ENCODE measurements at regions not wholly inside any gene's neighbourhood (a gene's known extent, or its start where the extent isn't known, plus 50 kb on each side); places are given as distances from the start of the nearest gene placed in this dataset.

DNA sequence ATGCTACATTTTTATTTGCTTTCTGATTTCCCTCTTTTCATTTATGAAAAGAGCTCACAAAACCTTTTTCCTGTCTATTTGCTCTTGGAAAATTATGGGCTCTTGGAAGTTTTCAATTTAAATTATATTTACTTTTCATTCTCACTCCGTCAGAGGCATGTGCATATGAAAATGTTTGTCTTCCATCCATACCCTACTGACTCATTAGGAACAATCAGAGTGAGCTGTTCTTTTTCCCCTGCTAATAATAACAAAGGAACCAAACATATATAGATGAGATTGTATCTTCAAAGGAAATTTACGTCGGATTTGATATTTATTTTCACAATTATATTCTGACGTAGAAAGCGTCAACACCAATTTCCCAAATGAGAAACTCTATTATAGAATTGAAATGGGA, 1101.2 kb downstream of the TSN start:
- no peak for DNase-seq

DNA sequence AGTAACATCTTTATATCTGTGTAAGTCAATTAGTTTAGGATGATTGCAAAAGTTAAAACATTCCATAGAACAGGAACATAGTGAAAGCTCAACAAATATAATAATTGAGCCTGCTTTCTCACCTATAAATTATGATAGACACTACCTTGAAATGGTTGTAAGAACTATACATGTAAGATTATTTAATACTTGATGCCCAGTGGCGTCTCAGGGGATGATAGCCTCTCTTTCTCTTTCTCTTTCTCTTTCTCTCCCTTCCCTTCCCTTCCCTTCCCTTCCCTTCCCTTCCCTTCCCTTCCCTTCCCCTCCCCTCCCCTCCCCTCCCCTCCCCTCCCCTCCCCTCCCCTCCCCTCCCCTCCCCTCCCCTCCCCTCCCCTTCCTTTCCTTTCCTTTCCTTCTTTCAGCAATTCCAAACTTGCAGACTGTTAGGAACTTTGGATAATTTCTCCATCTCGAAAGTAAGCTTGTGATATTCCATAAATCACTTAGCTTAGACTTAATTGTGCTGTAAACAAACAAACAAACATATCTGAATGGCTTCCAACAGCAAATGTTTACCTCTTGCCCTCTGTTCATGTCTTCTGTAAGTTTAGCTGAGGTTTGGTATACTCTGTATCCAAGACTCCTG, 1102.7 kb downstream of the TSN start:
- no peak for DNase-seq

DNA sequence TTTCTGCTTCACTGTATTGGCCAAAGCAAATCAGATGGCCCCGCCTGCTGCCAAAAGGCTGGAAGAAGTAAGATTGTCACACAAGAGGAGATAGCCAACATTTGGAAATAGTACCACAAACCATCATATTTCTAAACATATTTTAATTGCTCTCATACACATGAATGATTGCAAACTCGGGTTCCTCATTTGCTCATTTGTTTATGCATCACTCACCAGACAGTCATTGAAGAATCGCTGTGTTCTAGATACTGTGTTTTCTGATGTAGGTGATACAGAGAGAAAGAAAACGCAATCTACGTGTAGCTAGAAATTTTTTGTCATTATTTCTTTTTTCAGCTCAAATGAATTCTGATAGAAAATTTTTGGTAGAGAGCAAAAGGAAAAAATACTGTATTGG, 1103.4 kb downstream of the TSN start:
- no peak for DNase-seq

DNA sequence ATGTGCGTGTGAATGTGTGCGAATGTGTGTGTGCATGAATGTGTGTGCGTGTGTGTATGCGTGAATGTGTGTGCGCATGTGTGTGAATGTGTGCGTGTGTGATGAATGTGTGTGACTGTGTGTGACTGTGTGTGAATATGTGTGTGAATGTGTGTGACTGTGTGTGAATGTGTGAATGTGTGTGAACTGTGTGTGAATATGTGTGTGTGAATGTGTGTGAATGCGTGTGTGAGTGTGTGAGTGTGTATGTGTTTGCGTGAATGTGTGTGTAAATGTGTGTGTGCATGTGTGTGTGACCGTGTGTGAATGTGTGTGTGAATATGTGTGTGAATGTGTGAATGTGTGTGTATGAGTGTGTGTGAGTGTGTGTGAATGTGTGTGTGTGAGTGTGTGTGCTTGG, 1103.8 kb downstream of the TSN start:
- no peak for DNase-seq

GRCh38 chr2:122863532-122863931, 1108.1 kb downstream of the TSN start:
- no peak for DNase-seq

- DNase-seq, result no peak
Observed at GRCh38 chr2:122864728-122865127, 1109.3 kb downstream of the TSN start.

GRCh38 chr2:122866095-122866494, 1110.6 kb downstream of the TSN start:
- DNase-seq, result no peak

DNA sequence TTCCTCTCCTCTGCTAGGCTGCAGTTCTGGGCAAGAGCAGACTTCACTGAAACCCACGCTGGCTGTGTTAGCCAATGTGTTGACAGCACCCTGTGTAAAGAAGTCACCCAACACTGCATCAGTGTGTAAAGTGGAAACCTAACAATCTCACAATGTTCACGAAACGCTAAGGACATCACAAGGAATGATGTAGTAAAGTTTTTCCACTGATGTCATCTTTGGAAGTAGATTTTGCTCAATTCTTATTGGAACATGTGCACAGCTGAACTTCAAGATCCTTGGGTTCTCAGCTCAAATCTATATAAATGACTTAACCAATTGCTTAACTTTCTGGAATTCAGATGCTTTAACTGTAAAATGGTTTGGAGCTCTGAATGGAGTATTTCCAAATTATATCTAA, 1112.5 kb downstream of the TSN start:
- no peak for DNase-seq

DNA sequence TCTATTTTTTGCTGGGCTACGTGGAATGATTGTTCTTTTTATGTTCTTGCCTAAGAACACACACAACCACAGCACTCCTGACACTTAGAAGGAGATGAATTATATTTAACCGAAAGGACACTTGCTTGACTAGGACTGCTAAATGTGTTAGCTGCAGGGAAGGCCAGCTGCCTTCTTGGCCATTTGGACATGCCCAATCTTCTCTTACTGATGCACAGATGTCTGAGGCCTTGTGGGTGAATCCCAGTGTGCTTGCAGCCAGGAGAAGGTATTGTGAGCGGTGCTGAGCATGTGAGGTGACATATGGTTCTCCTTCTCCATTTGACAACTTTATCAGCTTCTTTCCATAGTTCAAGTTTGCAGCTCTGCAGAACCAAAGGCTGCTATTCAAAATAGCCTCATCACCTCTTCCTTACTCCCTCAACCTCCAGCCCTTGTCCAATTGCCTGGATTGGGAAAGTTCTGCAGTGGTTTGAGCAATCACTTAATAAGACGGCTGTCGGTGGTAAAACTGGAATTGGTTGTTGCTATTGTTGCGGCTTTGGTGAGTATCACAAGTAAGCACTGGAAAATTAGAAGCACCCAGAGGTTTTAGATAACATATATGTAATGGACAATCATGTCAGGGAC, 1113.3 kb downstream of the TSN start:
- DNase-seq, result no peak

DNA sequence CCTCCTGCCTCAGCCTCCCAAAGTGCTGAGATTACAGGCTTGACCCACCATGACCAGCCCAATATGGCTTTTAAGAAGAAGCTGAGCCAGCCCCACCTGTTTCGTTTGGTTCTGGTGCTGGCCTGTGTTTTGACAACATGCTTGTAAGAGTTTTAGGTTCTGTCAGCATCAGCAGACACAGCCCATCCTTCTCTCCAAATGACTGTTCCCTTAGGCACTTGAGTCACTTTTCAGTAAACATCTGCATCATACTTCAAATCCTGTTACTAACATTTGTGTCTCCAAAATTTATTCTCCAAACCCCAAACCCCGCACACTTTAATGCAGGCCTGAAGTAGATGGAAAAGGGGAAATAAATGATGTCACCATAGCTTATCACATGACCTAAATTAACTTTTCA, 1118.5 kb downstream of the TSN start:
- no peak for DNase-seq

- DNase-seq, result no peak
Observed at GRCh38 chr2:122875091-122875865, 1119.8 kb downstream of the TSN start.

DNA sequence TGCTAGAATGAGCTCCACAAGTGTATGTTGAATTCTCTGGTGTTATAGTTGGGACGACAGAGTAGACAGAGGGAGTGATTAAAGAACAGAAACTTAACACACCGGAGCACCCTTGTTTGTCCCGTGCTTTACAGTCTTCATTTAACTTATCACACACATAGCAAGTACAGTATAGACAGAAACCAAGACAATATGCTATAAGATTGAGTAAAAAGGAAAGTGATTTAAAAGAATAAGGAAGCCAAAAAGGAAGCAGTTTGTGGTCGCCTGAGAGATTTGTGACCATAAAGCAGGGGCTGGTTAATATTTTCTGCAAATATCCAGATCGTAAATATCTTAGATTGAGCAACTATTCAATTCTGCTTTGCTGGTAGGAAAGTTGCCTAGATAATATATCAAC, 1128.4 kb downstream of the TSN start:
- no peak for DNase-seq

GRCh38 chr2:122884889-122885288, 1129.4 kb downstream of the TSN start:
- DNase-seq, result no peak

- no peak for DNase-seq
Observed at GRCh38 chr2:122885436-122885835, 1130.0 kb downstream of the TSN start.

- DNase-seq, result no peak
Observed at GRCh38 chr2:122886479-122887145, 1131.2 kb downstream of the TSN start.

GRCh38 chr2:122899614-122900013, 1125.5 kb upstream of the CNTNAP5 start:
- no peak for DNase-seq

DNA sequence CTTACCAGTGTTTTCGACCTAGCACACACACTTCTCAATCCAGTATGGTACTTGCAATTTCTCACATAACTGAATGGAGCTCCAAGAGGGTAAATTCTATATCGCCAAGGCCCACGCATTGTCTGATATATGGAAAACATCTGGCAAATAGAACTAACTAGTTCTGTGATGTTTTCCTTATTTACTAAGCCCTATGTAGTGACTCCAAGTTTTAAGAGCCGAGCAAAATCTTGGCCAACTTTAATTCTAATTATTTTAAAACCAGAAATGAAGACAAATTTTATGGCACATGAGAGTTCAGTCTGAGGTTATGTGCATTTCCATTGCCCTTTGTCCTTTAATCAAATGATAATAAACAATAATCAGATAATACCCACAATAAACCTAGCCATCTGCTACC, 1119.7 kb upstream of the CNTNAP5 start:
- no peak for DNase-seq

GRCh38 chr2:122908159-122908558, 1116.9 kb upstream of the CNTNAP5 start:
- no peak for DNase-seq

- no peak for DNase-seq
Observed at GRCh38 chr2:122927197-122927596, 1097.9 kb upstream of the CNTNAP5 start.

DNA sequence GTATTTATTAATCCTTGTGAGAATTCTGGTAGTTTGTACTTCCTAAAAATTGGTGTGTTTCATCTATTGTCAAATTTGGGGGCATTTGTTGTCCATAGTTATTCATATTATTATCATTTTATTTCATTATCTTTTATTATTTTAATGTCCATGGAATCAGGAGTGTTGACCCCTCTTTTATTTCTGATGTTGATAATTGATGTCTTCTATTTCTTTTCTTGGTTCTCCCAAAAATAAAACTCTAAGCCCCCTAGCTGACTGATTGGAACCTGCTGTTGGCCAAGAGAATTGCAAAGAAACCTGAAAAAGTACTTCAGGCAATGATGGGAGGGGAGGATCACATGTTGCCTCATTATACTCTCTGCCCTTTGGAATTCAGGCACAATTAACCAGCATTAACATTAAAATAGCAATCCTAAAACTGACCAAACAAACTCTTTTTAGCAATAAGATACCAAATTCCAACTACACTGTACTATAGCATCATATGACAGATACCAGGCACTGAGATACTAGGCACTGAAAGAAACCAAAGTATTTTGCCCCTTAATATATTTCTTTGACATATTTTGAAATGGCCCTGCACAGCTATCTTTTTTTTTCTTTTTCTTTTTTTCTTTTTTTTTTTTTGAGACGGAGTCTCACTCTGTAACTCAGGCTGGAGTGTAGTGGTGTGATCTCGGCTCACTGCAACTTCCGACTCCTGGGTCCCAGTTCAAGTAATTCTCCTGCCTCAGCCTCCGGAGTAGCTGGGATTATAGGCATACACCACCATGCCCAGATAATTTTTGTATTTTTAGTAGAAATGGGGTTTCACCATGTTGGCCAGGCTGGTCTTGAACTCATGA, 1097.2 kb upstream of the CNTNAP5 start:
- no peak for DNase-seq

DNA sequence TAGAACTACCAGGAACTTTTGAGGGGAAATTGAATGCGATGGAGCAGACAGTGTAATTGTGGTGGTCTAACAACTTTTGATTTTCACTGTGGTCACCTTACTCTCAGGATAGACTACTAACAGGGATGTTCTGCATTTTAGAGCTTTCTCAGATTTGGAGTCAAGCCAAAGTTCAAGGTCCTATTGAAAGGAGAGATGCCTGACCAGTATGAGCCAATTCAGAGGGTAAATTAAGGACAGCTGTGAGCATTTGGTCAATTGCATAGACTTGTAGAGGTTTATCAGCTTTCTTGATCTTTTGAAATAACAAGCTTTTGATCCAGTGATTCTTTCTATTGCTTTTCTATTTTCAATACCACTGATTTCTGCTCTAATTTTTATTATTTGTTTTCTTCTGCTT, 1095.7 kb upstream of the CNTNAP5 start:
- DNase-seq, result no peak

- DNase-seq, result no peak
Observed at GRCh38 chr2:122935506-122935905, 1089.6 kb upstream of the CNTNAP5 start.

GRCh38 chr2:122939796-122940195, 1085.3 kb upstream of the CNTNAP5 start:
- no peak for DNase-seq
